ENCODE measurements at regions not wholly inside any gene's neighbourhood (a gene's known extent, or its start where the extent isn't known, plus 50 kb on each side); places are given as distances from the start of the nearest gene placed in this dataset.

- no peak for TF ChIP-seq POLR2AphosphoS5 (IDR thresholded peaks at IDR 0.05; ENCODE audit: low read depth, low read length)
- TF ChIP-seq POLR2A (IDR thresholded peaks at IDR 0.05; ENCODE audit: low read depth, low read length) = no peak
Measured at GRCh38 chr7:15765753-15766152, 79.3 kb upstream of the MEOX2 start.

Data from GM12892 (cell line).